GM23248 (cell line): ENCODE measurements at regions not wholly inside any gene's neighbourhood (a gene's known extent, or its start where the extent isn't known, plus 50 kb on each side); places are given as distances from the start of the nearest gene placed in this dataset.

Experiments
- DNase-seq: peaks from one replicate; pipeline ENCODE4 v3.0.0-alpha.2; 2015
- H2AFZ ChIP-seq: fragments of 200-600 bp; sonication (generic); 2 replicates; pipeline ENCODE4 v1.6.1; 2016; ENCODE audit warnings: antibody characterized with exemption
- H3F3A ChIP-seq: fragments of 200-600 bp; sonication (generic); 2 replicates; pipeline ENCODE4 v1.6.1; 2016; ENCODE audit warnings: mild to moderate bottlenecking, antibody characterized with exemption, mixed run types; ENCODE audit not compliant: insufficient read depth
- H3K27ac ChIP-seq: fragments of 200-600 bp; sonication (generic); 2 replicates; pipeline ENCODE4 v1.5.1; 2016; ENCODE audit warnings: mild to moderate bottlenecking
- H3K27me3 ChIP-seq: fragments of 200-600 bp; sonication (generic); replicated peaks from 2 replicates; pipeline ENCODE4 v1.6.1; 2016; ENCODE audit warnings: mild to moderate bottlenecking; ENCODE audit not compliant: insufficient read depth
- H3K36me3 ChIP-seq: fragments of 200-600 bp; sonication (generic); 2 replicates; pipeline ENCODE4 v1.6.1; 2016; ENCODE audit warnings: low read depth, mild to moderate bottlenecking
- H3K4me1 ChIP-seq: fragments of 200-600 bp; sonication (generic); 2 replicates; pipeline ENCODE4 v1.6.1; 2016; ENCODE audit warnings: mild to moderate bottlenecking; ENCODE audit not compliant: insufficient read depth
- H3K4me2 ChIP-seq: fragments of 200-600 bp; sonication (generic); one replicate; pipeline ENCODE4 v1.6.1; 2016; ENCODE audit warnings: mild to moderate bottlenecking; ENCODE audit not compliant: unreplicated experiment
- H3K4me3 ChIP-seq: fragments of 200-600 bp; sonication (generic); 2 replicates; pipeline ENCODE4 v1.5.1; 2016; ENCODE audit warnings: mild to moderate bottlenecking
- H3K79me2 ChIP-seq: fragments of 200-600 bp; sonication (generic); 2 replicates; pipeline ENCODE4 v1.6.1; 2016; ENCODE audit warnings: mild to moderate bottlenecking; ENCODE audit not compliant: insufficient read depth
- H3K9ac ChIP-seq: fragments of 200-600 bp; sonication (generic); 2 replicates; pipeline ENCODE4 v1.6.1; 2016; ENCODE audit warnings: mild to moderate bottlenecking
- H3K9me2 ChIP-seq: fragments of 200-600 bp; sonication (generic); 2 replicates; pipeline ENCODE4 v1.6.1; 2016; ENCODE audit warnings: mixed run types, mild to moderate bottlenecking, moderate library complexity; ENCODE audit not compliant: insufficient read depth
- H3K9me3 ChIP-seq: fragments of 200-600 bp; sonication (generic); one replicate; pipeline ENCODE4 v1.6.1; 2017; ENCODE audit warnings: low read depth
- H4K20me1 ChIP-seq: fragments of 200-600 bp; sonication (generic); 2 replicates; pipeline ENCODE4 v1.6.0; 2016; ENCODE audit not compliant: insufficient read depth
- EZH2 ChIP-seq: fragments of 200-600 bp; sonication (generic); IDR thresholded peaks from 2 replicates; pipeline ENCODE4 v1.6.1; 2018; ENCODE audit warnings: antibody characterized with exemption, mild to moderate bottlenecking; ENCODE audit not compliant: insufficient read depth, poor library complexity, severe bottlenecking
- EZH2phosphoT487 ChIP-seq: fragments of 200-600 bp; sonication (generic); IDR thresholded peaks from 2 replicates; pipeline ENCODE4 v1.6.1; 2018; ENCODE audit warnings: antibody characterized with exemption, moderate library complexity, mild to moderate bottlenecking, low read depth; ENCODE audit not compliant: insufficient read depth
- WGBS, 2 experiments: methylation state at CpG; one replicate each; pipeline ENCODE4 v1.1.6; 2015 to 2017; ENCODE audit warnings: low lambda C conversion rate in 2 of 2, low coverage in 1 of 2; ENCODE audit errors: missing lambda C conversion rate in 2 of 2; 5-methylcytosine and 5-hydroxymethylcytosine counted together
- in situ Hi-C: fragments of 300-500 bp; cut with MboI; formaldehyde crosslinking; loops from 2 replicates; pipeline ENCODE4 v1.15.0; 2020

- WGBS, 2 experiments: 34 to 37% methylated on average over 2 of the region's 2 CpGs
Observed at GRCh38 chr4:103867311-103867710, 147.5 kb upstream of the TACR3 start.

GRCh38 chr4:103853627-103854026 lies 133.8 kb upstream of the TACR3 start:
- no peak overlapping the region for H3K9ac ChIP-seq
- no peak overlapping the region for H3K4me3 ChIP-seq
- no peaks in the 10 kb centered on the region for H3F3A ChIP-seq
- H3K4me1 ChIP-seq: no peaks in the 10 kb centered on the region
- no peak for TF ChIP-seq EZH2phosphoT487
- no peak for TF ChIP-seq EZH2
- H3K36me3 ChIP-seq: no peaks in the 10 kb centered on the region
- no peaks in the 10 kb centered on the region for H3K9me3 ChIP-seq
- H2AFZ ChIP-seq: no peak overlapping the region
- no peak overlapping the region for H3K4me2 ChIP-seq
- H3K9me2 ChIP-seq: no peaks in the 10 kb centered on the region
- peak; percentile 1 for DNase-seq
- in situ Hi-C loops: no loop called here
- no peak overlapping the region for H3K27ac ChIP-seq
- no peaks in the 10 kb centered on the region for H3K27me3 ChIP-seq
- no peaks in the 10 kb centered on the region for H4K20me1 ChIP-seq
- H3K79me2 ChIP-seq: no peaks in the 10 kb centered on the region

More at GRCh38 chr4:103867311-103867710, 147.5 kb upstream of the TACR3 start:
- H3F3A ChIP-seq: no peaks in the 10 kb centered on the region
- in situ Hi-C loops: no loop called here
- H3K4me2 ChIP-seq: no peak overlapping the region
- H3K9me2 ChIP-seq: no peaks in the 10 kb centered on the region
- H3K27ac ChIP-seq: no peak overlapping the region
- no peak overlapping the region for H3K9ac ChIP-seq
- no peak for DNase-seq
- no peaks in the 10 kb centered on the region for H3K79me2 ChIP-seq
- no peak overlapping the region for H3K4me3 ChIP-seq
- H3K4me1 ChIP-seq: no peaks in the 10 kb centered on the region
- TF ChIP-seq EZH2phosphoT487 (no peak), EZH2 (no peak)
- no peaks in the 10 kb centered on the region for H3K36me3 ChIP-seq
- no peak overlapping the region for H2AFZ ChIP-seq
- no peaks in the 10 kb centered on the region for H3K27me3 ChIP-seq
- no peaks in the 10 kb centered on the region for H4K20me1 ChIP-seq
- H3K9me3 ChIP-seq: no peaks in the 10 kb centered on the region

GRCh38 chr4:103853146-103853545 lies 133.4 kb upstream of the TACR3 start:
- no peaks in the 10 kb centered on the region for H4K20me1 ChIP-seq
- in situ Hi-C loops: no loop called here
- H3K9me3 ChIP-seq: no peaks in the 10 kb centered on the region
- WGBS, 2 experiments: 38 to 51% methylated on average over 3 of the region's 3 CpGs
- H3K4me1 ChIP-seq: no peaks in the 10 kb centered on the region
- H3K9me2 ChIP-seq: no peaks in the 10 kb centered on the region
- H3K27me3 ChIP-seq: no peaks in the 10 kb centered on the region
- H3K79me2 ChIP-seq: no peaks in the 10 kb centered on the region
- H2AFZ ChIP-seq: no peak overlapping the region
- no peak for TF ChIP-seq EZH2
- no peak for TF ChIP-seq EZH2phosphoT487
- H3K4me3 ChIP-seq: no peak overlapping the region
- no peak for DNase-seq
- no peak overlapping the region for H3K4me2 ChIP-seq
- no peak overlapping the region for H3K9ac ChIP-seq
- no peaks in the 10 kb centered on the region for H3F3A ChIP-seq
- no peak overlapping the region for H3K27ac ChIP-seq
- H3K36me3 ChIP-seq: no peaks in the 10 kb centered on the region

- in situ Hi-C loops: no loop called here
- Histone ChIP-seq H2AFZ (no peak overlapping the region), H3K9ac (no peak overlapping the region), H3K4me1 (no peaks in the 10 kb centered on the region), H3F3A (no peaks in the 10 kb centered on the region), H3K4me3 (no peak overlapping the region), H3K36me3 (no peaks in the 10 kb centered on the region), H3K79me2 (no peaks in the 10 kb centered on the region), H3K4me2 (no peak overlapping the region), H4K20me1 (no peaks in the 10 kb centered on the region), H3K9me2 (no peaks in the 10 kb centered on the region), H3K27me3 (no peaks in the 10 kb centered on the region), H3K27ac (no peak overlapping the region), H3K9me3 (no peaks in the 10 kb centered on the region)
- TF ChIP-seq EZH2phosphoT487 (no peak), EZH2 (no peak)
- DNase-seq: no peak
Observed at GRCh38 chr4:103845075-103845474, 125.3 kb upstream of the TACR3 start.

GRCh38 chr4:103842637-103843239 lies 123.0 kb upstream of the TACR3 start:
- in situ Hi-C loops: no loop called here

More at GRCh38 chr4:103842637-103843239, 123.0 kb upstream of the TACR3 start:
- TF ChIP-seq EZH2: no peak
- no peak for TF ChIP-seq EZH2phosphoT487
- Histone ChIP-seq H3K27me3 (no peaks in the 10 kb centered on the region), H3F3A (no peaks in the 10 kb centered on the region), H2AFZ (no peak overlapping the region), H3K4me2 (no peak overlapping the region), H3K36me3 (no peaks in the 10 kb centered on the region), H3K79me2 (no peaks in the 10 kb centered on the region), H3K4me1 (no peaks in the 10 kb centered on the region), H3K4me3 (no peak overlapping the region), H4K20me1 (no peaks in the 10 kb centered on the region), H3K9me3 (no peaks in the 10 kb centered on the region), H3K27ac (no peak overlapping the region), H3K9ac (no peak overlapping the region), H3K9me2 (no peaks in the 10 kb centered on the region)
- WGBS, 2 experiments: 5% methylated on average over 5 of the region's 5 CpGs
- DNase-seq: no peak
